ENCODE measurements at regions not wholly inside any gene's neighbourhood (a gene's known extent, or its start where the extent isn't known, plus 50 kb on each side); places are given as distances from the start of the nearest gene placed in this dataset.

GRCh38 chr6:102701019-102701418 is 1307.5 kb downstream of the GRIK2 start:
- peak; percentile 8 for DNase-seq

DNA sequence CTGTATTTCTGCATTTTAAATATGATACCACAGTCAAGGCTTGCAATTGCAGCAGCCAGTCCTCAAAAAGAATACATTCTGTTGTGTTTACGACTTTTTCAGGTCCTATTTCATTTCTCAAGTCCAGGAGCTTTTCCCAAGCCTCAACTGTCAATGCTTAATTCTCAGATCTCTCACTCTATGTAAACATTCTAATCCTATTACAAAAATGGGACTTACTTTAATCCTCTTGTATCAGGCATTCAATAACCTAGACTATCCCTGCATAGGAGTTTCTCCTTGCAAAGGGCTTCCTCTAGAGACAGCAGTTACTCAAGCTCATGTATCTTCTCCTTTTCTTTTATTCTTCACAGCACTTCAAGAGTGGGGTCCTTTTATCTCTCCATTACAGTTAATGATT is 1293.0 kb downstream of the GRIK2 start:
- DNase-seq = no peak

GRCh38 chr6:102680413-102680812 is 1286.9 kb downstream of the GRIK2 start:
- no peak for DNase-seq

- no peak for DNase-seq
Measured at GRCh38 chr6:102679865-102680264, 1286.4 kb downstream of the GRIK2 start.

- no peak for DNase-seq
Measured at GRCh38 chr6:102677225-102677624, 1283.7 kb downstream of the GRIK2 start.

GRCh38 chr6:102670735-102671134 is 1277.2 kb downstream of the GRIK2 start:
- no peak for DNase-seq

- DNase-seq = no peak
Measured at GRCh38 chr6:102662851-102663250, 1269.3 kb downstream of the GRIK2 start.

- no peak for DNase-seq
Measured at GRCh38 chr6:102660303-102660702, 1266.8 kb downstream of the GRIK2 start.

DNA sequence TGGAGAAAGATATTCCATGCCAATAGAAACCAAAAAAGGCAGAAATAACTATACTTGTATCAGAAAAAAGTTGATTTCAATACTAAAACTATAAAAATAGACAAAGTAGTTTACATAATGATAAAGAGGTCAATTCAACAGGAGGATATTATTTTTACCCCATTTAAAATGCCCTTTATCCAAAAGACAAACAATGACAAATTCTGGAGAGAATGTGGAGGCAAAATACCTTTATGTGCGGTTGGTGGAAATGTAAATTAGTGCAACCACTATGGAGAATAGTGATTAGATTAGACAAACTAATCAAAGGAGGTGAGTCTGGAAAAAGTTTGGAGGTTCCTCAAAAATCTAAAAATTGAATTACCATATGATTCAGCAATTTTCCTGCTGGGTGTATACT is 1262.3 kb downstream of the GRIK2 start:
- no peak for DNase-seq

DNA sequence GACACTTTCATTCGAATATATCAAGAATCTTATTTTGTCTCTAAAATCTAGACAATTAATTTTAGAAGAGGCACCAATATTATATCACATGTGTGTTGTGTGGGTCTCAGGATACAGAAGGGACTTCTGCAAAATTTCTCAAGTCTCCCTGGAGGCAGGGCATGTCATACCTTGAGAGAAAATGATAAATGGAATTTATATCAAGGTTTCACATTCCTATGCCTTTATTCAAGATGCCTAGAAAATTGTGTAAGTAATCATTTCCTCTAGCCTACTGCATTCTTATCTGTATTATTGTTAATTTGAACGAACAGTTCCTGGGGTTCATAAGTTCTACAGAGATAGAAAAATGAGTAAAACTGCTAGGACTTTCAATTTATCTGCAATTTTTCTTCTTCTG is 1247.9 kb downstream of the GRIK2 start:
- no peak for DNase-seq

GRCh38 chr6:102631921-102632320 is 1238.4 kb downstream of the GRIK2 start:
- DNase-seq = no peak

DNA sequence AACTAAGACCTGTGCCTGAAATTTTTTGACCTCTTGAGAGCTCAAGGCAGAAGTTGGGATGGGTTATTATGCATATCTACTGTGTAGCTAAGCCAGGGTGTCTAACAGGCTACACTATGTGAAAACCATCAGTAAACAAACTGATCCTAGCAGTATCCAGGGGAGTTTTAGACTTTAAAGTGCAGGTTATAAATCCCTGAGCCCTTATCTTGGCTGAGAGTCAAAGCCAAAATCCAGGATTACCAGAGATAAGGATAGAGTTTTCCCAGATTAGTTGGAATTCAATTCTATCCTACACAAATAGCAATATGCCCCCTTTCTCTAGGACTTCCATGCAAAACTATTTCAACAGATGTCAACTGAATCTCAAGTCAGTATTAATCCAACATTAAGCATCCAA is 1229.7 kb downstream of the GRIK2 start:
- DNase-seq = no peak

DNA sequence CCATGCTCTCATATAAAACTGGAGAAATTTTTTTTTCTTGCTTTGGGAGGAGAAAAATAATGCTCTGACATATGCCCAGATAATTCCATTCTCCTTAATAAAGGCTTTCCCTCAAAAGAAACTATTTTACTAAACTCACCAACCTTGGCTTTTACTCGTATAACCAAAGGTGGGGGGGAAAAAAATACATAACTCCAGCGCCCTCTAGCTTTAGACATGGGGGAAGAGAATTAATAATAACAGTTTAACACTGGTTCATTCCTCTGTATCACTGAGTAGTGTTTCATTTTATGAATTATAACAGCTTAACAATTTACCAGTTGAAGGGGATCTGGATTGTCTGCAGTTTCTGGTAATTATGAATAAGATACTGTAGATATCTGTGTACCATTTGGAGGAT is 1226.1 kb downstream of the GRIK2 start:
- DNase-seq = no peak

DNA sequence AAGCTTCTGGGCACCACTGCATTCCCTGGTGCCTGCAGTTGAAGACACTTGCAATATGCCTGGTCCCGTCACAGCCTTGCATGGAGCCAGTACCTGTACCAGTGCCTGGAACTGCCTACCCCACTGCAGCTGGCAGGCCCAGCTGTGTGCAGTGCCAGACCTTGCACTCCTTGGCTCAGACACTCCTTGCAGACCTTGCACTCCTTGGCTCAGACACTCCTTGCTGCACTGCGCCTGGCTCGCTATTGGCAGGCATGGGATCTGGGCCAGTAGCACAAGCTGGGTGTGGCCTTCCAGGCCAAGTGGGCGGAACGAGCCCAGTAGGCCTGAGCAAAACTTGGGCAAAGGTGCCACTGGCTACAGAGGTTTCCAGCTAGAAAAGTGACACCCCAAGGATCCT is 1189.1 kb downstream of the GRIK2 start:
- no peak for DNase-seq

GRCh38 chr6:102581378-102582124 is 1188.0 kb downstream of the GRIK2 start:
- no peak for DNase-seq

DNA sequence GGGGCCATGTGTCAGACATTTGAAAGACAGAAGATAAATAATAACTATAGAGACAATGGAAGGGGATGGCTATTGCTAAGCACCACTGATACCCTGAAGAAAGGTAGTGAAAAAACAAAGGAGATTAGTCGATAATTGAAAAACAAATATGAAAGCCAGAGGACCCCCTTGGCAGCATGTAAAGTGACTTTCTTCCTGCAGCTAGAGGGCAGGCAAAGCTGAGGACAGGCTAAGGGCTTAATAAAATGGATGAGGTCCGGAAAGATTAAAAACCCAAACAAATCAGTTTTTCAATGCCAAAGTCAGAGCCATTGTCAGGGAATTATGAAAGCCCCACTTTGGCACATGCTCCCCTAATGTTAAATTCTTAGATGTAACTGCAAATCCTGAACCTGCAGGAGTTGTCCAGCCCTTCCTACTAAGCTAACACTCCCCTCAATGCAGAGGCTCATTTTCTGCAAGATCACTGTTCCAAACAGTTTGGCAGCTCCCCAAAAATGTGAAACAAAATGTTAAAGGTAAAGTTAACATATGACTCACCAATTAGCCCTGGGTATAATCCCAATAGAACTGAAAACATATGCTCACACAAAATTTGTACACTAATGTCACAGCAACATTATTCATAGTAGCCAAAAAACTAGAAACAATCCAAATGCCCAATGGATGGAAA is 1177.9 kb downstream of the GRIK2 start:
- no peak for DNase-seq

GRCh38 chr6:102562713-102563112 is 1169.2 kb downstream of the GRIK2 start:
- DNase-seq = no peak

DNA sequence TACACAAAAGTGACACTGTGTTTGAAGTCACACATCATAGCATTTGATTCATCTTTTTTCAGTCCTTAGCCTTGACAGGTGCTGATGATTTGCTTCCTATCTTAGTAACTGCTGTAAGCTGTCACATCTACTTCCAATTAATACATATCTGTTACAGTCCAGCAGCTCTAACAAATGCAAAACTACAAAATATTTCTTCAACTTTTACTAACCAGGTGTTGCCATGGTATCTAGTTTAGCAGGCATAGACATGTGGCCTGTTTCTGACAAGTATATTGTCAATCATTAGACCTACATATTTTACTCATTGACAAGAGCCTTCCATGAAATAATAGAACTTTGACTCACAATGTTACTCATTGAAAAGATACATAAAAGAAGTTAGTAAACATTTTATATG is 1159.7 kb downstream of the GRIK2 start:
- DNase-seq = no peak

GRCh38 chr6:102549221-102549874 is 1155.8 kb downstream of the GRIK2 start:
- no peak for DNase-seq

DNA sequence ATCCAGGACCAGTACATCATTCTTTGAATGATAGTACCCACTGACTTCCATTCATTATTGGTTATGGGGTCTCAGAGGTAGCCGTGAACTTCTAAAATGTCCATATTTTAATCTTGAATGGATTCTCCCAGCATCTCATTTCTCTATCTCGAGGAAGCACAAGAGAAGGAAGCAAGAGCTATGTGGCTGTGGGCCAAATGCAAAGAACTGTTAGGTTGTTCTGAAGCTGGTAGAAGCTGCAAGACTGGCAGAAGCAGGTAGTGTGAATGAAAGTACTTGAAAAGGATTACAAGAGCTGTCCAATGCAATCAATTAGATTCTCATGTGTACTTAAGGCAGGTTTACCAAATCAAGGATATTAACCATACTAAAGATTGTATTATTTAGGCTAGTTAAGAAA is 1131.8 kb downstream of the GRIK2 start:
- no peak for DNase-seq

- DNase-seq = no peak
Measured at GRCh38 chr6:102520966-102521365, 1127.5 kb downstream of the GRIK2 start.

DNA sequence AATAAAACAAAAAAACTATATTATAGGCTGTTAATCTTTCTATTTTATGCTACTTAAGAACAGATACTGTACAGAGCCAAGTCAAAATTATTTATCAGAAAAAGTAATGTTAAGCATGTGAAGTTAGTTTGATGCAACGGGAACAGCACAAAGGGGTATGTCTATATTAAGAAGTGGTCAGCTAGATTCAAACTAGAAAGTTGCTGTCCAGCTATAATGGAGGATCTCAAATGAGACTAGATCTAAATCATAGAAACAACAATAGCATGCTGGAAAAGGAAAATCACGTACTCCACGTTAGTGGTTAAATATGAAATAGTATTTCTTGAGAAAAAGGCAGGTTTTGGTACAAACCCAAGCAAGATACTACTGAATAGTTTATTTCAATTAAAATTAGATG is 1124.0 kb downstream of the GRIK2 start:
- no peak for DNase-seq

DNA sequence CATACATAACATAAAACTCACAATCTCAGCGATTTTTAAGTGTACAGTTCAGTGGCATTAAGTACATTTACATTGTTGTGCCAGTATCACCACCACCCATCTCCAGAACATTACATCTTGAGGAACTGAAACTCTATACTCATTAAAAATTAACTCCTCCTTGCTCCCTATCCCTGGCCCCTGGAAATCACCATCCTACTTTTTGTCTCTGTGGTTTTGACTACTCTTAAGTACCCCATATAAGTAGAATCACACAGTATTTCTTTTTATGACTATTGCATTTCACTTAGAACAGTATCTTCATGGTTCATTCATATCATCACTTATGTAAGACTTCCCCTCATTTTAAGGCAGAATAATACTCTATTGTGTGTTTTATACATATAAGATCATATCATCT is 1108.1 kb downstream of the GRIK2 start:
- no peak for DNase-seq

DNA sequence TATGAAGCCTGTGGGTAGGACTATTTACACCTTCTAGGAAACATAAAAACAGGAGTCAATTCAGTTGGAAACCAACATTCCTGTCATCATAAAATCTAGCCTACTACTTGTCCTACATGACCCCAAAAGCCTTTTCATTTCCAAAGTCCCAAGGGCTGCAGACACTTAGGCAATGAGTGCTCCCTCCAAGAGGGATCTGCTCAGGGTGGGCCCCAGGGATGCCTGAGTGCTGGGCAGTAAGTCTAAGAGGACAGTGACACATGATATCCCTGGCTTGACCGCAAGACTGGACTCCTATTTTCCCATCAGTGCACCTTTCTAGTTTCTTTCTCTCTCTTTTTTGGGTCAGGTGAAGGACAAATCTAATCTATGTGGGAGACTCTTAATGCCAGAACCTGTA is 1101.3 kb downstream of the GRIK2 start:
- no peak for DNase-seq
